HG03066 (cell line): ENCODE measurements at regions not wholly inside any gene's neighbourhood (a gene's known extent, or its start where the extent isn't known, plus 50 kb on each side); places are given as distances from the start of the nearest gene placed in this dataset.

Source experiments
- ATAC-seq: cut with Tn5 transposase; IDR thresholded peaks from one replicate; pipeline ENCODE4 v1.9.1; 2021; ENCODE audit warnings: low read depth; ENCODE audit not compliant: unreplicated experiment

GRCh38 chr15:94105760-94106159 lies 125.6 kb upstream of the MCTP2 start:
- ATAC-seq, result no peak

- no peak for ATAC-seq
These were observed 130.5 kb upstream of the MCTP2 start for GRCh38 chr15:94100863-94101262.

- ATAC-seq, result no peak
These were observed 131.8 kb upstream of the MCTP2 start for GRCh38 chr15:94099574-94099960.

- ATAC-seq, result no peak
These were observed 132.3 kb upstream of the MCTP2 start for GRCh38 chr15:94098921-94099573.

- no peak for ATAC-seq
These were observed 133.8 kb upstream of the MCTP2 start for GRCh38 chr15:94097552-94097951.

- no peak for ATAC-seq
These were observed 137.1 kb upstream of the MCTP2 start for GRCh38 chr15:94094310-94094709.

GRCh38 chr15:94086341-94086740 lies 145.0 kb upstream of the MCTP2 start:
- ATAC-seq, result no peak

GRCh38 chr15:94083467-94084052 lies 147.8 kb upstream of the MCTP2 start:
- no peak for ATAC-seq

- ATAC-seq, result no peak
These were observed 149.5 kb upstream of the MCTP2 start for GRCh38 chr15:94081829-94082228.

GRCh38 chr15:94080989-94081605 lies 150.3 kb upstream of the MCTP2 start:
- ATAC-seq, result no peak

- ATAC-seq, result no peak
These were observed 150.9 kb upstream of the MCTP2 start for GRCh38 chr15:94080416-94080815.

- no peak for ATAC-seq
These were observed 151.4 kb upstream of the MCTP2 start for GRCh38 chr15:94079968-94080367.

GRCh38 chr15:94079459-94079858 lies 151.9 kb upstream of the MCTP2 start:
- no peak for ATAC-seq

GRCh38 chr15:94077938-94078337 lies 153.4 kb upstream of the MCTP2 start:
- ATAC-seq, result no peak

- no peak for ATAC-seq
These were observed 156.0 kb upstream of the MCTP2 start for GRCh38 chr15:94075349-94075748.

- no peak for ATAC-seq
These were observed 160.7 kb upstream of the MCTP2 start for GRCh38 chr15:94070356-94071295.

GRCh38 chr15:94069844-94070243 lies 161.5 kb upstream of the MCTP2 start:
- ATAC-seq, result no peak

GRCh38 chr15:94066811-94067210 lies 164.6 kb upstream of the MCTP2 start:
- no peak for ATAC-seq

GRCh38 chr15:94066046-94066445 lies 165.3 kb upstream of the MCTP2 start:
- no peak for ATAC-seq

GRCh38 chr15:94064676-94065313 lies 166.6 kb upstream of the MCTP2 start:
- no peak for ATAC-seq

GRCh38 chr15:94061041-94061440 lies 170.3 kb upstream of the MCTP2 start:
- ATAC-seq, result no peak
